ENCODE measurements at regions not wholly inside any gene's neighbourhood (a gene's known extent, or its start where the extent isn't known, plus 50 kb on each side); places are given as distances from the start of the nearest gene placed in this dataset.

DNA sequence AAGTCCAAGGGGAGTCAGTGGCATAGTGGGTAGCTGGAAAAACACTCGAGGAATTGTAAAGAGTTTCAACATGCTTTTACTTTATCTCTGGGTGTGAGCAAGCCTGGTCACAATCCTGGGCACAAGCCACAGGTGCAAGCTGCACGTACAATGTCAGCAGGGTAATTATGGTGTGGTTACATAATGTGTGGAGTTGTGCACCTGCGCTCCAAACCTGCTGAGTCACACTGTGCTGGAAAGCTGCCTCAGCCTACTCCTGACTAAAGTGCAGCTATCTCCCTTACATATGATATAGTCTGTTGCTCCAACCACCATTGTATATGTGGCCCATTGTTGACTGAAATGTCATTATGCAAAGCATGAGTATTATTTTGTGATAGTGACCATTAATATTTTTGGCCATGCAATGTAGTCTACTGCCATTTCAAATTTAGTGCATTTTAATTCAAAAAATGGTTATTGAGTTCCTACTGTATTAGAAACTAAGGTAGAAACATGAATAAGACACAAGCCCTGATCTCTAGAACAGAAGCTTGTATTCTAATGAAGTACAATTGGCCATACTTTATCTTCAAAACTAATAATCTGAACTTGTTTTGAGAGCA lies 160.9 kb upstream of the SLC30A5 start:
- DNase-seq (ENCODE audit: low read depth), result no peak

DNA sequence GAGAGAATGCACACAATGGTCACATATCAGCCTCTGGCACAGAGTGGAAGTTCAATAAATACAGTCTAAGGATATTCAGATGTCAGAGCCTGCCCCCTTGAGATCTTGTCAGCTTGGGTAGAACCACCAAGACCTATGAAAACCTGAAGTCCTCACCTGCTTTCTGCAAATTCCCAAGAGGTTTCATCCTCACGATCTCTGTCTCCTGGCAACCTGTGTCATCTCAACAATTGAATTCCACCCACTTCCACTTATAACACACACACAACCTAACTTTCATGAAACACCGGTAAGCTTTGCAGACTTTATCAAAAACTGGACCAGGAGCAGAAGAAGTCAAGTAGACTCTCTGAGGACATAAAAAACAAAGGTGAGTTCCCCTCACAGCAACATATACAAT lies 151.6 kb upstream of the SLC30A5 start:
- DNase-seq (ENCODE audit: low read depth), result no peak

DNA sequence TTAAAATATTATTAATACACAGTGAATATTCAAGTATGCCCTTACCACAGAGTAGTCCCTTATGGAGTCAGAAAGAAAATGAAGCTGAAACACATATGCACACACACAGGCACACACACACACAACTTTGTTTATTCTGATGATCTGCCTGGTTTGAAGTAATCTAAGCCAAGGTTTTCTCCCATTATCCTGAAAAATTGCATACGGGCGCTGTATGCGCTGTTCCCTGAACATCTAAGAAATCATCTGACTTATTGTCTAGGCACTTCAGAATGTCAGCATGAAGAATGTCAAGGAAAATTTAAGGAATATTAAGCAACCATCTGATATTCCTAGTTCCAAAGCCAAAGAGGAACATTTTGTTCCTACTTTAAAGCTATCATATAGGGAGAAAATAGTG lies 147.1 kb upstream of the SLC30A5 start:
- no peak for DNase-seq (ENCODE audit: low read depth)

DNA sequence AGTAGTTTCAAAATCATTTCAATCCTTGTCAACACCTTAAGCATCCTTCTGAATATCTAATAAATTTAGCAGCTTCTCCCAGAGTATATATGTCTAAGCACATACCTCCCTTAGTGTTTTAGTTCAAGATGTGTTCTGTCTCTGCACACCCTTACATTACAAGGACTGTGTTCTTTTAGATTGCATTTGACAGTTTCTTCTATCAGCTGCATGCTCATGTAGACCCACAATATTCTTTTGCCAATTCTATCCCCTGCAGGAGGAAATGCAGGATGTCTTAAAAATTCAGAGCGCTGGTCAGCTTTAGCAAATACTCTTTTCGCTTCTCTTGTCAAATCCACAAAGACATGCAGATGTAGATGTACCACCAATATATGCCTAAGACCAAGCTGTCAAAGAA lies 145.8 kb upstream of the SLC30A5 start:
- no peak for DNase-seq (ENCODE audit: low read depth)

- no peak for DNase-seq (ENCODE audit: low read depth)
These were observed 144.6 kb upstream of the SLC30A5 start for GRCh38 chr5:68949256-68949655.

GRCh38 chr5:68949711-68950110 lies 144.1 kb upstream of the SLC30A5 start:
- no peak for DNase-seq (ENCODE audit: low read depth)

- no peak for DNase-seq (ENCODE audit: low read depth)
These were observed 143.7 kb upstream of the SLC30A5 start for GRCh38 chr5:68950125-68950524.

DNA sequence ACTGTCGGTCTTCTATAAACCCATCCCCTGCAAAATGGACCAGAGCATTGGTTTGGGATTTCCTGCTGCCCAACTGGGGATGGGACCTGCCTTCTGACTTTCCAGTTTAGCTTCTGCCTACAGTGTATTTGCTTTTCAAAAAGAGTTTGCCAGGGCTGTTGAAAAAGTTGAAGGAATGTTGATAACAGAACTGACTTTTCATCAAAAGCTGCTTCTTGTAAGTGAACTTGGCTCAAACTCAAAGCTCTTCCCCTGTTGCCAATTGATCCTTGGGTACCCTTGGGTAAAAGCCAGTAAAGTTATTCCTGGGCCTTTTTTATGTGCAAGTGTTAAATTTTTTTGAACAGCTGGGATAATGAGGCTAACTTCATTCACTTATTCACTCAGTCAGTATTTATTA lies 142.9 kb upstream of the SLC30A5 start:
- no peak for DNase-seq (ENCODE audit: low read depth)

DNA sequence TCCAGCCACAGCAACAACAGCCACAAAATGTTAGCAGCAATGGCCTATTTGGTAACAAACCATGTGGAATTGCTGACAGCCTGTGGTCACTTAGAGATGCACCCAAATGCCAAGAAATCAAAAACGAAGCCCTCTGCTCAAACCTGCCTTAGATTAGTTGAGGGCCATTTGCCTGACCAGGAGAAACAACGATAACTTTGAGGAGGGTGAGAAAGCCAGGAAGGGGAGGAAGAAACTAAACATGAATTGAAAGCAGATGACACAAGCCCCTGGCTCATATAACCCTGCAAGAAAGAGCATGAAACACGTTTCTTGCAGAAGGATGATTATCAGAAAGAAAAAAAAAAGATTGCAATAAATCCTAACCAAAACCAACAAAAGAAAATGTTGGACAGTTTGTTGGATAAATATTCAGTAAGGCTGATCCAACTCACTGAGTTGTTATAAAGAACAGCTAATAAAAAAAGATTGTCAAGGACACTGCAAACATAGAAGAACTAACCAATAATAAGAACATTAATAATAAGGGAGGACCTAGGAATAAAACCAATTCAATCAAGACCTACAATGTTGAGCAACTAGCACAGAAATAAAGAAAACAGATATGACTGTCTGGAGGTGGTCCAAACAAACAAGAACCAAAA lies 140.5 kb upstream of the SLC30A5 start:
- DNase-seq (ENCODE audit: low read depth), result peak; percentile 21

- DNase-seq (ENCODE audit: low read depth), result peak; percentile 74
These were observed 139.8 kb upstream of the SLC30A5 start for GRCh38 chr5:68953875-68954617.

- no peak for DNase-seq (ENCODE audit: low read depth)
These were observed 139.2 kb upstream of the SLC30A5 start for GRCh38 chr5:68954618-68954910.

DNA sequence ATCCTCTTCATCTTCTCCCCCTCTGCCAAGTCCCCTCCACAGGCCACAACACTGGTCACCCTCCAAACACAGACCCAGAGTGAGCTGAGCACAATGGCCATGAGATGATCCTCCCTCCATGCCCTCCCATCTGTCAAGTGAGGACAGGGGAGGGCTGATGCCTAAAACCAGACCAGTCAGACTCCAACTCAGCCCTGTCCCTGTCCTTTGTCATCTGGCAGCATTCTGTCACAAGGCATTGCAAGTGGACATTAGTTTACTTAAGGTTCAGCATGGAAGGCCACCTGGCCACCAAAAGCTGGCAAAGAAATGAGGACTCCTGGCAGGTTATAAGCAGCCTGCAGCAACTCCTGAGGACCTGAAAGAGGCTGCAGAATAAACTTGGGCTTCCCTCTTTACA lies 136.2 kb upstream of the SLC30A5 start:
- no peak for DNase-seq (ENCODE audit: low read depth)

DNA sequence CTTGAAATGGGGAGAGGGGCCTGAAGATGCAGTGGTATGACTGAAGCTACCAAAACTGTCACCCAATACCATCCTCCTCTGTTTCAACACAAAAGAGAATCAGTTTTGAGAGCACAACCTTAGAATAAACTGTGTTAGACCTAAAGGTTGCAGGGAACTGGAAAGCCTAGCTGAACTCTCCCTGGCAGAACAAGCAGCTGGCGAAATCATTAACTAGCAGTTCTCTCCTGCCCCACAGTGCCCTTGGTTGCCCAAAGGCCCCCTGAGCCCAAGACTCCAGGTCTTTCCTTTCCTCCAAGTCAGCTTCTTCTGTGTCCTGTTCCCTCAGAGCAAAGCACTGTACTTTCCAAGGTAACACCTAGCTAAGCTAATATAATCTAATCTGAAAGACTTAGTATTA lies 135.4 kb upstream of the SLC30A5 start:
- DNase-seq (ENCODE audit: low read depth), result no peak

DNA sequence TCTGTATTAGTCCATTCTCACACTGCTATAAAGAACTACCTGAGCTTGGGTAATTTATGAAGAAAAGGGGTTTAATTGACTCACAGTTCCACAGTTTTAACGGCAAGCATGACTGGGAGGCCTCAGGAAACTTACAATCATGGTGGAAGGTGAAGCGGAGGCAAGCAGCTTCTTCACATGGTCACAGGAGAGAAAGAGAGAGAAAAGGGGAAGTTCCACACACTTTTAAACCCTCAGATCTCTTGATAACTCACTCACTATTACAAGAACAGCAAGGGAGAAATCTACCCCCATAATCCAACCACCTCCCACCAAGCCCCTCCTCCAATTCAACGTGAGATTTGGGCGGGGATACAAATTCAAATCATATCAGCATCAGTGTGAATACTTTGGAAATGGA lies 133.4 kb upstream of the SLC30A5 start:
- DNase-seq (ENCODE audit: low read depth), result no peak

GRCh38 chr5:68960961-68961360 lies 132.9 kb upstream of the SLC30A5 start:
- no peak for DNase-seq (ENCODE audit: low read depth)

- no peak for DNase-seq (ENCODE audit: low read depth)
These were observed 132.1 kb upstream of the SLC30A5 start for GRCh38 chr5:68961762-68962161.

DNA sequence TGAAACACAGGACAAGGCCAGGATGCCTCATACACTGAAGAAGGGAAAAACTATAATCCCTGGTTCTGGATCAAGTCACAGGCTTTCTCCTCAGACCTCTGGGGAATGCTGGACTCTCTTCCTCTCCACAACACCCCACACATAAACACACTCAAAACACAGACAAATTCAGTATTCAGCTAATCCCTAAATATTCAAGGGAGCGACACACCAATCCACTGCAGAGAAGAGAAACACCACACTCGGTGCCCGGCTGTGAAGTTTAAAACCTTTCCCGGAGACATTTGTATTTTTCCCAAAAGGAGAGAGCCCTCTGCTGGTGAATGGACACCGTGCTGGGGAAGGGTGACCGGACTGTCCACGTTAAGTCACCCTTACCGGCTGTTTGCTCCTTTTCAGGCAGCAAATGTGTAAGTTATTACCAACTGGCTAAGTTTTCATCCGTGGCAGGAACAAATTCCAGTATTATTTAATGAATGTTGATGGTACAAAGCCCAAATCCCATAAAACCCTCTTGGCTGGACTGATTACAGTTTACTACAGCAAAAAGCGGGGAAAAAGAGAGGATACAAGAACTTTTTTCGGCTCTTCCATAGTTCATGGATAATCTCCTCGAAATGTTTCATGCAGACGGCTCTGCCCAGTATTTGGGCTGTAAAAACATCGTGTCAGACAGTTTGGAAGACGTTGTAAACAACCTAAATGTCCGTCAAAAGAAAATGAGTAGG lies 130.9 kb upstream of the SLC30A5 start:
- peak; percentile 67 for DNase-seq (ENCODE audit: low read depth)

DNA sequence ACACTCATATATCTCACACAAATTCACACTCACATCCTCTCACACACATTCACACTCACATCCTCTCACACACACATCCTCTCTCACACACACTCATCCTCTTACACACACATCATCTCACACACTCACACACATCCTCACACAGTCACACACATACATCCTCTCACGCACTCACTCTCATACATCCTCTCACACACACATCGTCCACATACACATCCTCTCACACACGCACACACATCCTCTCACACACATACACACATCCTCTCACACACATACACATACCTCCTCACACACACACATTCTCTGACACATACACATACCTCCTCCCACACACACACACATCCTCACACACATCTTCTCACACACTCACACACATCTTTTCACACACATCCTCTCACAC lies 129.1 kb upstream of the SLC30A5 start:
- no peak for DNase-seq (ENCODE audit: low read depth)

DNA sequence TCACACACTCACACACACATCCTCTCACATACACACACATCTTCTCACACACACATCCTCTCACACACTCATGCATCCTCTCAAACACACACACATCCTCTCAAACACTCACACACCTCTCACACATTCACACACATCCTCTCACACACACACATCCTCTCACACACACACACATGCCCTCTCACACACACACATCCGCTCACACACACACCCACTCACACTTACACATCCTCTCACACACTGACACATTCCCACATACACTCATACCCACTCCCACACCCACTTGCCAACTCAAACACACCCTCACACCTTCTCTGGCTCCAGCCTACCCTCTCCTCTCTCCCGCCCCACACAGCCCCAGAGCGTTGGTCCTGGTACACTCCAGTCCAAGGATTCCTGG lies 127.9 kb upstream of the SLC30A5 start:
- DNase-seq (ENCODE audit: low read depth), result no peak

DNA sequence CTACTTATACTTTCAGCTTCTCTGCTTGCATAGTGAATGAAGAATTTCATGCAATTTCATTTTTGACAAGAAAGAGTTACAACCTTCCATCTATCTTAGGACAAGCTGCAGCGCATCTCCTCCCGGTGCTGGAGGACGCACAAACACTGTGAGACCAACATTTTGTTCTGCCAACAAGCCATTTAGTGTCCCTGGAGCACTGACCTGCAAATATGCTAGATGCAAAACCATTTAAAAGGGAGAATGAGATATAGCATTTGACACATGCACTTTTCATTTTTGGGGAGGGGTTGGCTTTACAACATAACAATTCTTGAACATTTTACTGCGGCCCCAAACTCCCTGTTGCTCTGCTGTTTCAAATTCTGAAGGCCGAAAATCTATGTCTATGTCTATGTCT lies 127.2 kb upstream of the SLC30A5 start:
- DNase-seq (ENCODE audit: low read depth), result no peak

DNA sequence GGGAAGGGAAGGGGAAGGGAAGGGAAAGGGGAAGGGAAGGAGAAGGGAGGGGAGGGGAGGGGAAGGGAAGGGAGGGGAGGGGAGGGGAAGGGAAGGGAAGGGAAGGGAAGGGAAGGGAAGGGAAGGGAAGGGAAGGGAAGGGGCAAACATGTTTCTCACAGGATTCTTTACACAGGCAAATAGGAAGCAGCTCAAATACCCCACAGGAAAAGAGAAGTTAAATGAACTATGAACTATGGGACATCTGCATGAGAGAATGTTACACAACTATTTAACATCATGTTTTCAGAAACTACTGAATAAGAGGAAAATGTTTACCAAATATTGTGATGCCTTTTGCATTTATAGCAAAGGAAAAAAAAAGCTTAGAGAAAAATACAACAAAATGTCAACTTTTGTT lies 125.4 kb upstream of the SLC30A5 start:
- DNase-seq (ENCODE audit: low read depth), result no peak

- DNase-seq (ENCODE audit: low read depth), result no peak
These were observed 123.2 kb upstream of the SLC30A5 start for GRCh38 chr5:68970617-68971016.

GRCh38 chr5:68973696-68974095 lies 120.1 kb upstream of the SLC30A5 start:
- no peak for DNase-seq (ENCODE audit: low read depth)

All from fibroblast of gingiva (primary cell).